HEK293T (cell line): ENCODE measurements at regions not wholly inside any gene's neighbourhood (a gene's known extent, or its start where the extent isn't known, plus 50 kb on each side); places are given as distances from the start of the nearest gene placed in this dataset.

Source experiments
- CTCF ChIA-PET: fragments of 350-600 bp; formaldehyde crosslinking; extraction: SDS; loops from one replicate; lab custom pipeline; 2021; ENCODE audit warnings: antibody characterized with exemption, inconsistent platforms; lab: Yijun Ruan, JAX
- POLR2A ChIA-PET: fragments of 350-600 bp; formaldehyde crosslinking; extraction: SDS; loops from one replicate; lab custom pipeline; 2020; ENCODE audit warnings: antibody characterized with exemption, inconsistent platforms; lab: Yijun Ruan, JAX
- DNase-seq: peaks from one replicate; pipeline ENCODE4 v3.0.0; 2012; ENCODE audit warnings: mixed read lengths; ENCODE audit errors: extremely low spot score
- FOXA1 ChIP-seq: fragments of 450-650 bp; IDR thresholded peaks from 2 replicates; pipeline ENCODE4 v1.6.1; 2016; ENCODE audit warnings: mild to moderate bottlenecking
- FOXM1 ChIP-seq: fragments of 450-650 bp; IDR thresholded peaks from 2 replicates; pipeline ENCODE4 v1.6.1; 2017; ENCODE audit warnings: mild to moderate bottlenecking, borderline replicate concordance
- HDGF ChIP-seq: fragments of 450-650 bp; IDR thresholded peaks from 2 replicates; pipeline ENCODE4 v1.6.1; 2017; ENCODE audit warnings: antibody characterized with exemption, borderline replicate concordance
- L3MBTL2 ChIP-seq: fragments of 450-650 bp; conservative IDR thresholded peaks from 2 replicates; pipeline ENCODE4 v1.6.1; 2016; ENCODE audit warnings: mild to moderate bottlenecking

DNA sequence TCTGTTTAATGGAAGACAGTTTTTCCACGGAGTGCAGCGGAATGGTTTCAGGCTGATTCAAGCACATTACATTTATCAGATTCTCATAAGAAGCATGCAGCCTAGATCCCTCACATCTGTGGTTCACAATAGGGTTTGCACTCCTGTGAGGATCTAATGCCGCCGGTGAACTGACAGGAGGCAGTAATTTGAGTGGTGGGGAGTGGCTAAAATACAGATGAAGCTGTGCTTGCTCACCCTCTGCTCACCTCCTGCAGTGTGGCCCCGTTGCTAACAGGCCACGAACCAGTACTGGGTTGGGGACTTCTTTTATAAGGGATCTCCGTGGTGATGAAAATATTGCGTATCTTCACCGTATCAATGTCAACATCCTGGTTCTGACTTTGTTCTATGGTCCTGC is 107.8 kb downstream of the OTX2 start:
- ChIA-PET POLR2A (no interaction called here), CTCF (no interaction called here)
- no peak for TF ChIP-seq L3MBTL2
- no peak for TF ChIP-seq HDGF
- no peak for TF ChIP-seq FOXA1
- TF ChIP-seq FOXM1: no peak
- DNase-seq: no peak
